IPS-15b (cell line): ENCODE measurements at regions not wholly inside any gene's neighbourhood (a gene's known extent, or its start where the extent isn't known, plus 50 kb on each side); places are given as distances from the start of the nearest gene placed in this dataset.
"Not testable (repeated sequence)": the region's sequence is repeated elsewhere in the genome, so short reads cannot be mapped to it uniquely, and the experiment has no call there.

Experiments used
- H3K27me3 ChIP-seq: one replicate; pipeline ENCODE4 v1.6.1; 2013; ENCODE audit warnings: low read length; ENCODE audit not compliant: control insufficient read depth, insufficient read depth
- H3K36me3 ChIP-seq: one replicate; pipeline ENCODE4 v1.6.1; 2013; ENCODE audit warnings: low read length; ENCODE audit not compliant: control insufficient read depth, insufficient read depth
- H3K4me1 ChIP-seq: one replicate; pipeline ENCODE4 v1.6.1; 2013; ENCODE audit warnings: mild to moderate bottlenecking, low read length; ENCODE audit not compliant: control insufficient read depth, insufficient read depth
- H3K4me3 ChIP-seq: one replicate; pipeline ENCODE4 v1.5.1; 2013; ENCODE audit warnings: low read depth, low read length
- H3K9ac ChIP-seq: one replicate; pipeline ENCODE4 v1.6.1; 2013; ENCODE audit warnings: low read depth, mild to moderate bottlenecking, low read length
- H3K9me3 ChIP-seq: one replicate; pipeline ENCODE4 v1.6.1; 2013; ENCODE audit warnings: mild to moderate bottlenecking, low read length; ENCODE audit not compliant: control insufficient read depth, insufficient read depth

GRCh38 chr13:78133511-78133910 lies 214.9 kb upstream of the EDNRB start:
- Histone ChIP-seq H3K4me3 (no peak overlapping the region), H3K36me3 (no peaks in the 10 kb centered on the region), H3K9ac (no peak overlapping the region), H3K4me1 (no peaks in the 10 kb centered on the region), H3K27me3 (no peaks in the 10 kb centered on the region), H3K9me3 (no peaks in the 10 kb centered on the region)

- Histone ChIP-seq H3K9me3 (no peaks in the 10 kb centered on the region), H3K9ac (no peak overlapping the region), H3K4me3 (no peak overlapping the region), H3K36me3 (no peaks in the 10 kb centered on the region), H3K4me1 (no peaks in the 10 kb centered on the region), H3K27me3 (no peaks in the 10 kb centered on the region)
Observed at GRCh38 chr13:78131811-78132210, 213.2 kb upstream of the EDNRB start.

GRCh38 chr13:78131346-78131745 lies 212.7 kb upstream of the EDNRB start:
- no peak overlapping the region for H3K4me3 ChIP-seq
- no peaks in the 10 kb centered on the region for H3K4me1 ChIP-seq
- no peaks in the 10 kb centered on the region for H3K36me3 ChIP-seq
- no peaks in the 10 kb centered on the region for H3K27me3 ChIP-seq
- no peak overlapping the region for H3K9ac ChIP-seq
- no peaks in the 10 kb centered on the region for H3K9me3 ChIP-seq

GRCh38 chr13:78129823-78130222 lies 211.2 kb upstream of the EDNRB start:
- Histone ChIP-seq H3K36me3 (no peaks in the 10 kb centered on the region), H3K9ac (no peak overlapping the region), H3K9me3 (no peaks in the 10 kb centered on the region), H3K4me3 (no peak overlapping the region), H3K4me1 (no peaks in the 10 kb centered on the region), H3K27me3 (no peaks in the 10 kb centered on the region)

GRCh38 chr13:78129359-78129758 lies 210.7 kb upstream of the EDNRB start:
- Histone ChIP-seq H3K9ac (no peak overlapping the region), H3K27me3 (no peaks in the 10 kb centered on the region), H3K4me3 (no peak overlapping the region), H3K9me3 (no peaks in the 10 kb centered on the region), H3K4me1 (no peaks in the 10 kb centered on the region), H3K36me3 (no peaks in the 10 kb centered on the region)

GRCh38 chr13:78121459-78122348 lies 203.1 kb upstream of the EDNRB start:
- Histone ChIP-seq H3K4me3 (no peak overlapping the region), H3K36me3 (no peaks in the 10 kb centered on the region), H3K9me3 (no peaks in the 10 kb centered on the region), H3K4me1 (peaks cover 5% of the 10 kb centered on the region), H3K9ac (no peak overlapping the region), H3K27me3 (no peaks in the 10 kb centered on the region)

- Histone ChIP-seq H3K36me3 (no peaks in the 10 kb centered on the region), H3K9me3 (no peaks in the 10 kb centered on the region)
Observed at GRCh38 chr13:78121001-78121400, 202.4 kb upstream of the EDNRB start.

GRCh38 chr13:78120144-78120543 lies 201.5 kb upstream of the EDNRB start:
- not testable (repeated sequence) for H3K4me1 ChIP-seq, H3K9me3 ChIP-seq, H3K4me3 ChIP-seq, H3K36me3 ChIP-seq, H3K27me3 ChIP-seq, H3K9ac ChIP-seq

More at GRCh38 chr13:78121001-78121400, 202.4 kb upstream of the EDNRB start:
- H3K4me1 ChIP-seq, result peaks cover 5% of the 10 kb centered on the region
- no peaks in the 10 kb centered on the region for H3K27me3 ChIP-seq
- no peak overlapping the region for H3K9ac ChIP-seq
- no peak overlapping the region for H3K4me3 ChIP-seq

GRCh38 chr13:78117070-78117469 lies 198.4 kb upstream of the EDNRB start:
- not testable (repeated sequence) for H3K9ac ChIP-seq, H3K9me3 ChIP-seq, H3K4me1 ChIP-seq, H3K4me3 ChIP-seq, H3K27me3 ChIP-seq, H3K36me3 ChIP-seq

- Histone ChIP-seq H3K9ac (no peak overlapping the region), H3K4me1 (no peaks in the 10 kb centered on the region), H3K4me3 (no peak overlapping the region), H3K9me3 (no peaks in the 10 kb centered on the region), H3K36me3 (no peaks in the 10 kb centered on the region), H3K27me3 (no peaks in the 10 kb centered on the region)
Observed at GRCh38 chr13:78105656-78106055, 187.0 kb upstream of the EDNRB start.

GRCh38 chr13:78103936-78104335 lies 185.3 kb upstream of the EDNRB start:
- Histone ChIP-seq H3K4me1 (no peaks in the 10 kb centered on the region), H3K9me3 (no peaks in the 10 kb centered on the region), H3K9ac (no peak overlapping the region), H3K36me3 (no peaks in the 10 kb centered on the region), H3K4me3 (no peak overlapping the region), H3K27me3 (no peaks in the 10 kb centered on the region)

GRCh38 chr13:78102741-78103140 lies 184.1 kb upstream of the EDNRB start:
- Histone ChIP-seq H3K9ac (no peak overlapping the region), H3K27me3 (no peaks in the 10 kb centered on the region), H3K9me3 (no peaks in the 10 kb centered on the region), H3K4me3 (no peak overlapping the region), H3K36me3 (no peaks in the 10 kb centered on the region), H3K4me1 (no peaks in the 10 kb centered on the region)
